GM12864 (cell line): ENCODE measurements at regions not wholly inside any gene's neighbourhood (a gene's known extent, or its start where the extent isn't known, plus 50 kb on each side); places are given as distances from the start of the nearest gene placed in this dataset.

Experiments used
- DNase-seq: peaks from one replicate; pipeline ENCODE4 v3.0.0-alpha.2; 2011; ENCODE audit warnings: low read depth
- H3K4me3 ChIP-seq: 2 replicates; pipeline ENCODE4 v1.5.1; 2011; ENCODE audit warnings: mild to moderate bottlenecking, low read depth, low read length, control low read depth
- TF ChIP-seq, protein P1 (sequence below): IDR thresholded peaks from 2 replicates; pipeline ENCODE4 v1.5.1; 2011; ENCODE audit warnings: low read depth, mild to moderate bottlenecking, moderate library complexity, low read length, control low read depth, inconsistent platforms; ENCODE audit errors: missing control alignments

GRCh38 chr15:37208146-37209040 is 108.0 kb upstream of the MEIS2 start:
- no peak overlapping the region for H3K4me3 ChIP-seq
- TF ChIP-seq, protein P1, sequence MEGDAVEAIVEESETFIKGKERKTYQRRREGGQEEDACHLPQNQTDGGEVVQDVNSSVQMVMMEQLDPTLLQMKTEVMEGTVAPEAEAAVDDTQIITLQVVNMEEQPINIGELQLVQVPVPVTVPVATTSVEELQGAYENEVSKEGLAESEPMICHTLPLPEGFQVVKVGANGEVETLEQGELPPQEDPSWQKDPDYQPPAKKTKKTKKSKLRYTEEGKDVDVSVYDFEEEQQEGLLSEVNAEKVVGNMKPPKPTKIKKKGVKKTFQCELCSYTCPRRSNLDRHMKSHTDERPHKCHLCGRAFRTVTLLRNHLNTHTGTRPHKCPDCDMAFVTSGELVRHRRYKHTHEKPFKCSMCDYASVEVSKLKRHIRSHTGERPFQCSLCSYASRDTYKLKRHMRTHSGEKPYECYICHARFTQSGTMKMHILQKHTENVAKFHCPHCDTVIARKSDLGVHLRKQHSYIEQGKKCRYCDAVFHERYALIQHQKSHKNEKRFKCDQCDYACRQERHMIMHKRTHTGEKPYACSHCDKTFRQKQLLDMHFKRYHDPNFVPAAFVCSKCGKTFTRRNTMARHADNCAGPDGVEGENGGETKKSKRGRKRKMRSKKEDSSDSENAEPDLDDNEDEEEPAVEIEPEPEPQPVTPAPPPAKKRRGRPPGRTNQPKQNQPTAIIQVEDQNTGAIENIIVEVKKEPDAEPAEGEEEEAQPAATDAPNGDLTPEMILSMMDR = no peak
- no peak for DNase-seq

DNA sequence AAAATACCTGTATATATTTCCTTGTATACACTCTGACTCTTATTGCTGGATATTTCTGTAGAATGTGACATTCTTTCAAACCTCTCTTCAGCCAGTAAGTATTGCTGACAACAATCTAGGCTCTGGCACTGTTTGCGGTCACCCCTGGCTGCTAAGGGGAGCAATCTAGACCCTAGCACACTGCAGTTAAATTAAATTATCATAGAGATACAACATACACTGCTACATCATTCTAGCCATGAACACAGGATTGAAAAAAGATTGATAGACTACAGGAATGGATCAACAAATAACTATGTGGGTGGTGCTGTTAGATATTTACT is 108.7 kb upstream of the MEIS2 start:
- no peak for DNase-seq
- H3K4me3 ChIP-seq = no peak overlapping the region
- TF ChIP-seq, protein P1 = no peak

DNA sequence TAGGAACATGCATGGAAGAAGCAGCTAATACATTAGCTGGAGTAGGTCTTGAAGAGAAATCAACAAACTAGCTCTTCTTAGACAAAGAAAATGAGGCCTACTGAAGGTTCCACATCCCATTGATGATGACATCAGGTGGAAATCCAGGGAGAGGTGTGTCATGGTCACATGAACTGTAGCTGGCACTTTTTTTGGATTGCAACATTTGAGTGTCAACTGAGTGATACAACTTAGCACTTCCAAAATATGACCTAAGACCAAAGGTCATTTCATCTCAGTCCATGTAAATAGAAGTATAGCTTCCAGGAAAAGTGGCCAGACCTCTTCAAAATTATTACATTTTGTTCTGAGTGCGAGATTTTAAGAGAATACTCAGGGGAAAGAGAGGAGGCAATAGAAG is 117.2 kb upstream of the MEIS2 start:
- DNase-seq = no peak
- TF ChIP-seq, protein P1 = no peak

DNA sequence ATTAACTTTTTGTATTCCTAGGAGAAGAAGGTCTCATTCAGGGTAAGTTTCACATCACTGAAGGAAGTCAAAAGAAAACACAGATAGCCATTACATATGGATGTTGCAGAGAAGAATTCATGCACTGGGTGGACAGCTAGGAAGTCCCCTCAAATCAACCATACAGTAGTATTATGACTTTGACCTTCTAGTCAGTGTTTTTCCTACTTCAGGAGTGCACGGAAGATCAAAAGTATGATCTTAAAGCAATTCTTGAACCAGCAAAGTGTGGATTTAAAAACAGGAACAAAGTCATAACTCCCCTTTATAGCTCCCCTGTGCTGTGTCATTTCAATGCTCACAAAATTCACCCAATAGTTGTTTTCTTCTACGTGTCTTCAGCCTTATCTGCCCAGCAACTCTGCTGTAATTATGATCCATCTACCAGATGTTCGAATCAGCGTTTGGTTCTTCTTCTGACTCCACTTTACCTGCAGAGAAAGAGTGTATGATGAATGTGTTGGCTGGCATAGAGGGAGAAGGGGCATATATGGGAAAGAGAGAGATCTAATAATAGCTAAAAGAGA is 118.1 kb upstream of the MEIS2 start:
- no peak for DNase-seq
- H3K4me3 ChIP-seq = no peak overlapping the region
- TF ChIP-seq, protein P1 = no peak

More for the DNA sequence above, 117.2 kb upstream of the MEIS2 start:
- no peak overlapping the region for H3K4me3 ChIP-seq

DNA sequence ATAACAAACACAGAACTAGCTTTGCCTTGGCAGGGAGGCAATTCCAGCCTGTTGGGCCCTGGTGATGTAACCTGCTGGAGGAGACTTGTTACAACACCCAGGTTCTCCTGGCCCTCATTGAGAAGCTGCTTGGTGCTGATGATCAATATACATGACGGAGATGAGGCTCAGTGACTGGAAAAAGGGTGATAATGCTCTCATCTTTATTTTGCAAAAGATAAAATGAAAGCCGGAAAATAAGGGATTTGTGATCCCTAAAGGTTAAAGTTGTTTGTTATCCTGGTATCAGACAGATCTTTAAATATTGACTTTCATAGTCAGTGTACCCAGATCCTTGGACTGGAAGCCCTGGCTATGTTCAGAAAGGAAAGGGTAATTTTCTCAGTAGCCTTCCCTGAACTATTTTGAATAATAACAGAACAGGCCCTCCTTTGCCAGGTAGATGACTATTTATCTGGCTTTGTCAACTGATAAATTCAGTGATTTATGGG is 118.9 kb upstream of the MEIS2 start:
- TF ChIP-seq, protein P1 = no peak
- DNase-seq = no peak
- H3K4me3 ChIP-seq = no peak overlapping the region

DNA sequence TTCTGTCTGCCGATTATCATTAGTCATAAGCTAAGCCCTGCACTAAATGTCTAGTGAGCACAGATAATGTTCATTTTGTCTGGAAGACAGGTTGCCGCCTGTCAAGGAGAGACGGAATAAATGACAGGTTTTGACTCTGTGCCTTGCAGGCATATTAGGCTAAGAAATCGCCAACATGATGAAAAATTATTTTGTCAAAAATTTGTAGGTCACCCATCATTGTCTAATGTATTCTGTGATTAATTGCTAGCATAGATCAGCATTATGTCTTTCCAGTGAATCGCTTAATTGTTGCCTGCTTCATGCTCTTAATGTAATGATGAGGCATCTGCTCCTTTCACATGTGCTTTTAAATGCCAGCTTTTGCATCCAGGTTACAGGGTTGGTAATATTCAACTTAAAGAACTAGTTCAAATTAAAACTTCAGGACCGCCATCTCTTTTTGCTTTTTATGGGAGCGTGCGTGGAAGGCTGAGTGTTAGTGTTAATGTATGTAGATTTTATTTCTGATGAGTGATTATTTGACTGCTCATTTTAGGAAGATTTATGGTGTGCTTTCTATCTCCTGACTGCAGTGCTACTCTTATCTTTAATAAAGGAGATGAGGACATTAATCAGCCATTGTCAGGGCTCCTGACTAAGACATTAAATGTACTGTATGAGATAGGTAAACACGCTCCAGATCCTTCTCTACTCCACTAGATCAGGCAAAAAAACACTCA is 120.8 kb upstream of the MEIS2 start:
- H3K4me3 ChIP-seq = no peak overlapping the region
- TF ChIP-seq, protein P1 = no peak
- no peak for DNase-seq
